ENCODE measurements at regions not wholly inside any gene's neighbourhood (a gene's known extent, or its start where the extent isn't known, plus 50 kb on each side); places are given as distances from the start of the nearest gene placed in this dataset.

DNA sequence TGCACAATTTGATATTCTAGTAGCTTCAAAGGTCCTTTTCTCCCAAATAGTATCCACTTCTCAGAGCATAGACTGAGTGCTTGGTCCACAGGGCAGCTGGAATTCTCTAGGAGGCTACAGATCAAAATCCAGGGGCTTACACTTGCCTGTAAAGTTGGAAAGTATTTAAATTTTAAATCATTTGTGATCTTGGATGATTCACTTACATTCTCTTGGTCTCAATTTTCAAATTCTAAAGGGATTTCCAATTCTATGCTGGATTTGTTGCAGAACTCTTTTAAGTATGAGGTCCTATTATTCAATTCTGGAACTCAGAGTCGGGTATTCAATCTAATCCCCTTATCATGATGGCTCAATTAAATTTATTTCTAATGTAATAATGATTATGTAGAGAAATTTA lies 492.3 kb downstream of the NYAP2 start:
- no peaks in the 10 kb centered on the region for H4K20me1 ChIP-seq (ENCODE audit: insufficient read depth, poor library complexity, severe bottlenecking)
- H3K9me3 ChIP-seq (ENCODE audit: low read depth) = no peaks in the 10 kb centered on the region
- H3K4me3 ChIP-seq = no peak overlapping the region
- no peaks in the 10 kb centered on the region for H3K4me1 ChIP-seq (ENCODE audit: insufficient read depth)
- H2AFZ ChIP-seq = no peak overlapping the region
- H3K27ac ChIP-seq = no peak overlapping the region
- no peak overlapping the region for H3K4me2 ChIP-seq
- no peaks in the 10 kb centered on the region for H3K79me2 ChIP-seq
- 77% methylated on average over 1 of the region's 1 CpG for WGBS (ENCODE audit: low lambda C conversion rate, missing lambda C conversion rate)
- TF ChIP-seq, protein P1, sequence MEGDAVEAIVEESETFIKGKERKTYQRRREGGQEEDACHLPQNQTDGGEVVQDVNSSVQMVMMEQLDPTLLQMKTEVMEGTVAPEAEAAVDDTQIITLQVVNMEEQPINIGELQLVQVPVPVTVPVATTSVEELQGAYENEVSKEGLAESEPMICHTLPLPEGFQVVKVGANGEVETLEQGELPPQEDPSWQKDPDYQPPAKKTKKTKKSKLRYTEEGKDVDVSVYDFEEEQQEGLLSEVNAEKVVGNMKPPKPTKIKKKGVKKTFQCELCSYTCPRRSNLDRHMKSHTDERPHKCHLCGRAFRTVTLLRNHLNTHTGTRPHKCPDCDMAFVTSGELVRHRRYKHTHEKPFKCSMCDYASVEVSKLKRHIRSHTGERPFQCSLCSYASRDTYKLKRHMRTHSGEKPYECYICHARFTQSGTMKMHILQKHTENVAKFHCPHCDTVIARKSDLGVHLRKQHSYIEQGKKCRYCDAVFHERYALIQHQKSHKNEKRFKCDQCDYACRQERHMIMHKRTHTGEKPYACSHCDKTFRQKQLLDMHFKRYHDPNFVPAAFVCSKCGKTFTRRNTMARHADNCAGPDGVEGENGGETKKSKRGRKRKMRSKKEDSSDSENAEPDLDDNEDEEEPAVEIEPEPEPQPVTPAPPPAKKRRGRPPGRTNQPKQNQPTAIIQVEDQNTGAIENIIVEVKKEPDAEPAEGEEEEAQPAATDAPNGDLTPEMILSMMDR (IDR thresholded peaks at IDR 0.05; ENCODE audit: poor library complexity) = no peak
- TF ChIP-seq EZH2 (IDR thresholded peaks at IDR 0.05; ENCODE audit: borderline replicate concordance) = no peak
- TF ChIP-seq EZH2phosphoT487 (IDR thresholded peaks at IDR 0.05; ENCODE audit: low read depth, severe bottlenecking, unreplicated experiment) = no peak
- no peak for DNase-seq (ENCODE audit: low spot score)
- no peaks in the 10 kb centered on the region for H3K9me2 ChIP-seq (replicated peaks; ENCODE audit: insufficient read depth)
- no peaks in the 10 kb centered on the region for H3K27me3 ChIP-seq
- no peaks in the 10 kb centered on the region for H3K36me3 ChIP-seq (replicated peaks; ENCODE audit: insufficient read depth, low read depth)

DNA sequence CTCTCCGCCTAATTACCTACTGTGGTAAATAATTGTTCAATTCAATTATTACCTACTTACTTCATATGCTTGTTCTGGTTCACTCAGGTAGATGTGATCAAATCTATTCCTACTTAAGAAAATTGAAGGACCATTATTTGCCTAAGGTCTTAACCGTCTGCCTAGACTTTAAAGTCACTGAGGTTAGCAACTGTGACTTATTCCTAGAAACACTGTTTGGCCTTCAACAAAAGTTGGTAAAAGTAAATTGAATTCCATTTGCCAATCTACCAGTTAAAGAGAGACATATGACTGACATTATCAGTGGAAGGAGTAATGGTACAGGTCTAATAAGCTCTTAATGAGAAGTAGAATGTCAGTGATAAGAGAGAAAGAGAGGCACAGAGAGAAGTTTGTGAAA lies 491.5 kb downstream of the NYAP2 start:
- H3K4me2 ChIP-seq = no peak overlapping the region
- no peaks in the 10 kb centered on the region for H4K20me1 ChIP-seq (ENCODE audit: insufficient read depth, poor library complexity, severe bottlenecking)
- H3K9me2 ChIP-seq (replicated peaks; ENCODE audit: insufficient read depth) = no peaks in the 10 kb centered on the region
- no peaks in the 10 kb centered on the region for H3K27me3 ChIP-seq
- H3K9me3 ChIP-seq (ENCODE audit: low read depth) = no peaks in the 10 kb centered on the region
- WGBS (ENCODE audit: low lambda C conversion rate, missing lambda C conversion rate) = 96% methylated on average over 2 of the region's 2 CpGs
- no peak overlapping the region for H2AFZ ChIP-seq
- no peak overlapping the region for H3K4me3 ChIP-seq
- H3K27ac ChIP-seq = no peak overlapping the region
- TF ChIP-seq, protein P1 (IDR thresholded peaks at IDR 0.05; ENCODE audit: poor library complexity) = no peak
- TF ChIP-seq EZH2phosphoT487 (IDR thresholded peaks at IDR 0.05; ENCODE audit: low read depth, severe bottlenecking, unreplicated experiment) (no peak), EZH2 (IDR thresholded peaks at IDR 0.05; ENCODE audit: borderline replicate concordance) (no peak)
- DNase-seq (ENCODE audit: low spot score) = no peak
- H3K4me1 ChIP-seq (ENCODE audit: insufficient read depth) = no peaks in the 10 kb centered on the region
- H3K79me2 ChIP-seq = no peaks in the 10 kb centered on the region
- no peaks in the 10 kb centered on the region for H3K36me3 ChIP-seq (replicated peaks; ENCODE audit: insufficient read depth, low read depth)

DNA sequence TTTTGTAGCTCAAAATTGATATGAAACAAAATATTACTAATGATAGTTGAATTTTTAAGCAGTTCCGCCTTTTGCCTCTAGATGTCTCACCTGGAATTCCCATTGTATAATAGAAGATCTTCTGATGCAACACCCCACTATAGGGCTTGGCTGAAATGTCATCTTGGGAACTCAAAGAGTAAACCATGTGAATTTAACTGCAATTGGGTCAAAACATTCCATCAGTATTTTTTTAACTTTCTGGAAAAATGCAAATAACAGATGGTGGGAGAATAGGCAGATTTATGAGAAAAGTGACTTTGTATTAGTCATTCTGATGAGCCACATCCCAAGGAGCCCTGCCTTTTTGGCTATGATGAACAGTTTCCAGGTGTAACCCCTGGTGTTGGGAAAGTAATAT lies 489.9 kb downstream of the NYAP2 start:
- no peaks in the 10 kb centered on the region for H3K79me2 ChIP-seq
- no peaks in the 10 kb centered on the region for H3K9me3 ChIP-seq (ENCODE audit: low read depth)
- H3K4me1 ChIP-seq (ENCODE audit: insufficient read depth) = no peaks in the 10 kb centered on the region
- no peak overlapping the region for H2AFZ ChIP-seq
- H3K9me2 ChIP-seq (replicated peaks; ENCODE audit: insufficient read depth) = no peaks in the 10 kb centered on the region
- no peak overlapping the region for H3K4me3 ChIP-seq
- H3K27me3 ChIP-seq = no peaks in the 10 kb centered on the region
- H3K27ac ChIP-seq = no peak overlapping the region
- H3K4me2 ChIP-seq = no peak overlapping the region
- H3K36me3 ChIP-seq (replicated peaks; ENCODE audit: insufficient read depth, low read depth) = no peaks in the 10 kb centered on the region
- H4K20me1 ChIP-seq (ENCODE audit: insufficient read depth, poor library complexity, severe bottlenecking) = no peaks in the 10 kb centered on the region
- TF ChIP-seq EZH2phosphoT487 (IDR thresholded peaks at IDR 0.05; ENCODE audit: low read depth, severe bottlenecking, unreplicated experiment) = no peak
- TF ChIP-seq, protein P1 (IDR thresholded peaks at IDR 0.05; ENCODE audit: poor library complexity) = peak; percentile 83
- DNase-seq (ENCODE audit: low spot score) = peak; percentile 66
- 0% methylated on average over 1 of the region's 1 CpG for WGBS (ENCODE audit: low lambda C conversion rate, missing lambda C conversion rate)

DNA sequence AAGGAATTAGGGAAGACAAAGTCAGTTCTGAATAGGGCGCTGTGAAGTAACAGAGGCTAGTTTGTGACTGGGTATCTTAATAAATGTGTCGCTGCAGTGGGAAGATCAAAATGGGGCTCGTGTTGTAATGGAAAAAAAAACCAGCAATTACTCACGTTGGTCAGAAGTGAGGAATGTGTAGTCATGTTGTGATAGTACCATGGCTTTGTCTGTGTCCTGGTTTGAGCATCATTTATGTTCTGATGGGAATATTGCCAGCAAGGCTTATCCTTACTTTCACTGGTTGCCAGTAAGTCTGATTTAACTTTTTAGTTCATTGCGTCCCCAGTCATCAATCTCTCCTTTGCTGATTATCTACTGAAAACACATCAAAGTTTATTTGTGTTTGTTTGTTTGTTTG lies 467.6 kb downstream of the NYAP2 start:
- no peaks in the 10 kb centered on the region for H3K36me3 ChIP-seq (replicated peaks; ENCODE audit: insufficient read depth, low read depth)
- DNase-seq (ENCODE audit: low spot score) = no peak
- no peak overlapping the region for H3K4me3 ChIP-seq
- H3K9me3 ChIP-seq (ENCODE audit: low read depth) = no peaks in the 10 kb centered on the region
- H3K9me2 ChIP-seq (replicated peaks; ENCODE audit: insufficient read depth) = no peaks in the 10 kb centered on the region
- no peak overlapping the region for H3K4me2 ChIP-seq
- H4K20me1 ChIP-seq (ENCODE audit: insufficient read depth, poor library complexity, severe bottlenecking) = no peaks in the 10 kb centered on the region
- no peaks in the 10 kb centered on the region for H3K4me1 ChIP-seq (ENCODE audit: insufficient read depth)
- H3K79me2 ChIP-seq = no peaks in the 10 kb centered on the region
- 81% methylated on average over 5 of the region's 5 CpGs for WGBS (ENCODE audit: low lambda C conversion rate, missing lambda C conversion rate)
- H3K27me3 ChIP-seq = no peaks in the 10 kb centered on the region
- H3K27ac ChIP-seq = no peak overlapping the region
- no peak overlapping the region for H2AFZ ChIP-seq
- TF ChIP-seq EZH2 (IDR thresholded peaks at IDR 0.05; ENCODE audit: borderline replicate concordance) (no peak), EZH2phosphoT487 (IDR thresholded peaks at IDR 0.05; ENCODE audit: low read depth, severe bottlenecking, unreplicated experiment) (no peak)
- TF ChIP-seq, protein P1 (IDR thresholded peaks at IDR 0.05; ENCODE audit: poor library complexity) = no peak

Measured in hepatocyte (in vitro differentiated cells).